NCI-H2227 (cell line): ENCODE measurements at regions not wholly inside any gene's neighbourhood (a gene's known extent, or its start where the extent isn't known, plus 50 kb on each side); places are given as distances from the start of the nearest gene placed in this dataset.
"Not testable (repeated sequence)": the region's sequence is repeated elsewhere in the genome, so short reads cannot be mapped to it uniquely, and the experiment has no call there.

ENCODE experiments used
- DNase-seq: peaks from one replicate; lab custom pipeline; 2025; ENCODE audit not compliant: unreplicated experiment; lab: John Stamatoyannopoulos, UW

- DNase-seq, result no peak
These were observed 368.8 kb downstream of the TMEM121 start for GRCh38 chr14:105894978-105895881.

GRCh38 chr14:105896206-105896605, 369.8 kb downstream of the TMEM121 start:
- DNase-seq, result not testable (repeated sequence)

- not testable (repeated sequence) for DNase-seq
These were observed 370.8 kb downstream of the TMEM121 start for GRCh38 chr14:105896961-105897724.

GRCh38 chr14:105897725-105898113, 371.3 kb downstream of the TMEM121 start:
- no peak for DNase-seq

GRCh38 chr14:105898482-105899010, 372.2 kb downstream of the TMEM121 start:
- no peak for DNase-seq

GRCh38 chr14:105899071-105899641, 372.8 kb downstream of the TMEM121 start:
- DNase-seq, result no peak

GRCh38 chr14:105899657-105900397, 373.4 kb downstream of the TMEM121 start:
- DNase-seq, result no peak

GRCh38 chr14:105900398-105901160, 374.2 kb downstream of the TMEM121 start:
- no peak for DNase-seq

- no peak for DNase-seq
These were observed 374.8 kb downstream of the TMEM121 start for GRCh38 chr14:105901226-105901625.

- DNase-seq, result no peak
These were observed 375.9 kb downstream of the TMEM121 start for GRCh38 chr14:105902131-105902898.

GRCh38 chr14:105902899-105903165, 376.4 kb downstream of the TMEM121 start:
- DNase-seq, result not testable (repeated sequence)

GRCh38 chr14:105903971-105904370, 377.6 kb downstream of the TMEM121 start:
- no peak for DNase-seq

- DNase-seq, result no peak
These were observed 378.0 kb downstream of the TMEM121 start for GRCh38 chr14:105904379-105904778.

- DNase-seq, result no peak
These were observed 379.1 kb downstream of the TMEM121 start for GRCh38 chr14:105905456-105905855.

- DNase-seq, result no peak
These were observed 380.9 kb downstream of the TMEM121 start for GRCh38 chr14:105907276-105907675.

- DNase-seq, result no peak
These were observed 381.6 kb downstream of the TMEM121 start for GRCh38 chr14:105908006-105908405.

GRCh38 chr14:105908481-105908911, 382.1 kb downstream of the TMEM121 start:
- DNase-seq, result no peak

- DNase-seq, result no peak
These were observed 382.9 kb downstream of the TMEM121 start for GRCh38 chr14:105909046-105909827.

- DNase-seq, result not testable (repeated sequence)
These were observed 383.4 kb downstream of the TMEM121 start for GRCh38 chr14:105909828-105910120.
